Caco-2 (cell line): ENCODE measurements at regions not wholly inside any gene's neighbourhood (a gene's known extent, or its start where the extent isn't known, plus 50 kb on each side); places are given as distances from the start of the nearest gene placed in this dataset.
"Not testable (repeated sequence)": the region's sequence is repeated elsewhere in the genome, so short reads cannot be mapped to it uniquely, and the experiment has no call there.

Experiments used
- BruUV-seq: library from RNA; stranded (reverse); fragments of 400-500 nt; replicated peaks from 2 replicates; lab custom pipeline; 2021; lab: Mats Ljungman, UMichigan
- CTCF ChIA-PET: fragments of 300-600 bp; sonication (Branson Sonifier 250); formaldehyde crosslinking; loops from one replicate; lab custom pipeline; 2022; ENCODE audit warnings: antibody characterized with exemption; lab: Charles Lee
- POLR2A ChIA-PET: fragments of 300-600 bp; sonication (Branson Sonifier 250); formaldehyde crosslinking; loops from one replicate; lab custom pipeline; 2022; ENCODE audit warnings: antibody characterized with exemption; lab: Charles Lee
- DNase-seq, 2 experiments: peaks; one replicate each; pipeline versions ENCODE4 v3.0.0 to v3.0.0-alpha.2; 2020 to 2022
- H3K27me3 ChIP-seq: replicated peaks from 2 replicates; pipeline ENCODE4 v1.6.0; 2011; ENCODE audit warnings: low read length; ENCODE audit not compliant: control insufficient read depth, insufficient read depth
- H3K36me3 ChIP-seq: 2 replicates; pipeline ENCODE4 v1.5.1; 2011; ENCODE audit warnings: low read length; ENCODE audit not compliant: control insufficient read depth, insufficient read depth
- H3K4me1 ChIP-seq: fragments of 250-450 bp; sonication (Bioruptor Pico); 2 replicates; pipeline ENCODE4 v1.5.1; 2020; ENCODE audit warnings: mild to moderate bottlenecking
- H3K4me3 ChIP-seq: 2 replicates; pipeline ENCODE4 v1.5.1; 2011; ENCODE audit warnings: low read depth, mild to moderate bottlenecking, control low read depth, low read length
- H3K9me3 ChIP-seq: fragments of 250-450 bp; sonication (Bioruptor Pico); 2 replicates; pipeline ENCODE4 v1.5.1; 2020; ENCODE audit warnings: mild to moderate bottlenecking, moderate library complexity
- H3K27ac Mint-ChIP-seq: one replicate; pipeline ENCODE4 v1.8.0; 2022; ENCODE audit warnings: mixed read lengths; ENCODE audit not compliant: unreplicated experiment
- H3K27me3 Mint-ChIP-seq: one replicate; pipeline ENCODE4 v1.8.0; 2022; ENCODE audit warnings: mixed read lengths; ENCODE audit not compliant: insufficient read depth, unreplicated experiment
- H3K36me3 Mint-ChIP-seq: one replicate; pipeline ENCODE4 v1.8.0; 2022; ENCODE audit warnings: mild to moderate bottlenecking, mixed read lengths; ENCODE audit not compliant: insufficient read depth, unreplicated experiment
- H3K4me1 Mint-ChIP-seq: one replicate; pipeline ENCODE4 v1.8.0; 2022; ENCODE audit warnings: low read depth, mixed read lengths; ENCODE audit not compliant: unreplicated experiment
- H3K4me3 Mint-ChIP-seq: one replicate; pipeline ENCODE4 v1.8.0; 2022; ENCODE audit warnings: mild to moderate bottlenecking, moderate library complexity, mixed read lengths; ENCODE audit not compliant: unreplicated experiment
- H3K9me3 Mint-ChIP-seq: one replicate; pipeline ENCODE4 v1.8.0; 2022; ENCODE audit warnings: mixed read lengths; ENCODE audit not compliant: unreplicated experiment
- CTCF ChIP-seq, 2 experiments: fragments of 200-600 bp in 1 of 2; IDR thresholded peaks; 1 replicate in 1 of 2; 2 replicates in 1 of 2; pipeline versions ENCODE4 v1.5.1 to v1.8.0; 2011 to 2022; ENCODE audit warnings: antibody characterized with exemption in 1 of 2, control low read depth in 1 of 2, inconsistent platforms in 1 of 2, low read depth in 1 of 2, low read length in 1 of 2, mild to moderate bottlenecking in 1 of 2, moderate library complexity in 1 of 2; ENCODE audit not compliant: insufficient read depth in 1 of 2, severe bottlenecking in 1 of 2, unreplicated experiment in 1 of 2
- intact Hi-C: fragments of 100-400 bp; cut with micrococcal nuclease; formaldehyde crosslinking; loops from one replicate; pipeline ENCODE4 v1.10.0; 2022; ENCODE audit not compliant: unreplicated experiment

- CTCF ChIA-PET = no interaction called here
- no TSS peak for BruUV-seq
- intact Hi-C loops = no loop called here
- Mint-ChIP-seq H3K27ac (no peak overlapping the region), H3K36me3 (peaks cover 5% of the 10 kb centered on the region), H3K4me1 (no peaks in the 10 kb centered on the region), H3K9me3 (peaks cover 10% of the 10 kb centered on the region), H3K27me3 (no peaks in the 10 kb centered on the region), H3K4me3 (no peak overlapping the region)
- TF ChIP-seq CTCF (IDR thresholded peaks at IDR 0.05; ENCODE audit: insufficient read depth in 1 of 2, low read depth in 1 of 2, low read length in 1 of 2, severe bottlenecking in 1 of 2, unreplicated experiment in 1 of 2) = no peak
- no peaks in the 10 kb centered on the region for H3K27me3 ChIP-seq
- H3K4me1 ChIP-seq = peaks cover 13% of the 10 kb centered on the region
- no peaks in the 10 kb centered on the region for H3K36me3 ChIP-seq
- no peaks in the 10 kb centered on the region for H3K9me3 ChIP-seq
- H3K4me3 ChIP-seq = no peak overlapping the region; the same call in 1 of the 2 replicates
- POLR2A ChIA-PET = no interaction called here
- no peak for DNase-seq
Observed at GRCh38 chr1:90220496-90220895, 225.6 kb downstream of the ZNF326 start.

DNA sequence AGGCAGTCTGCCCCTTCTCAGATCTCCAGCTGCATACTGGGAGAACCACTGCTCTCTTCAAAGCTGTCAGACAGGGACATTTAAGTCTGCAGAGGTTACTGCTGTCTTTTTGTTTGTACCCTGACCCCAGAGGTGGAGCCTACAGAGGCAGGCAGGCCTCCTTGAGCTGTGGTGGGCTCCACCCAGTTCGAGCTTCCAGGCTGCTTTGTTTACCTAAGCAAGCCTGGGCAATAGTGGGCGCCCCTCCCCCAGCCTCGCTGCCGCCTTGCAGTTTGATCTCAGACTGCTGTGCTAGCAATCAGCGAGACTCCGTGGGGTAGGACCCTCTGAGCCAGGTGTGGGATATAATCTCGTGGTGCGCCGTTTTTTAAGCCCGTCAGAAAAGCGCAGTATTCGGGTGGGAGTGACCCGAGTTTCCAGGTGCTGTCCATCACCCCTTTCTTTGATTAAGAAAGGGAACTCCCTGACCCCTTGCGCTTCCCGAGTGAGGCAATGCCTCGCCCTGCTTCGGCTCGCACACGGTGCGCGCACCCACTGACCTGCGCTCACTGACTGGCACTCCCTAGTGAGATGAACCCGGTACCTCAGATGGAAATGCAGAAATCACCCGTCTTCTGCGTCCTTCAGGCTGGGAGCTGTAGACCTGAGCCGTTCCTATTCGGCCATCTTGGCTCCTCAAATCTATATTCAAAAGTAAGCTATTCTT is 224.4 kb downstream of the ZNF326 start:
- BruUV-seq, H3K36me3 ChIP-seq, H3K9me3 ChIP-seq, H3K36me3 Mint-ChIP-seq, H3K27me3 ChIP-seq, H3K27me3 Mint-ChIP-seq, POLR2A ChIA-PET, H3K4me1 Mint-ChIP-seq, intact Hi-C loops, CTCF ChIA-PET, H3K9me3 Mint-ChIP-seq: not testable (repeated sequence)
- peak overlapping the region; percentile 81 for H3K4me3 Mint-ChIP-seq
- DNase-seq = peak; percentile 52 to 69
- Histone ChIP-seq H3K4me3 (peak overlapping the region; percentile 34), H3K4me1 (peaks cover 13% of the 10 kb centered on the region)
- peak overlapping the region; percentile 55 for H3K27ac Mint-ChIP-seq

GRCh38 chr1:90210633-90211491 is 216.0 kb downstream of the ZNF326 start:
- POLR2A ChIA-PET = no interaction called here
- Mint-ChIP-seq H3K9me3 (no peaks in the 10 kb centered on the region), H3K27ac (no peak overlapping the region), H3K4me1 (no peaks in the 10 kb centered on the region), H3K27me3 (no peaks in the 10 kb centered on the region), H3K36me3 (no peaks in the 10 kb centered on the region), H3K4me3 (no peak overlapping the region)
- CTCF ChIA-PET = no interaction called here
- DNase-seq = no peak
- Histone ChIP-seq H3K4me1 (no peaks in the 10 kb centered on the region), H3K27me3 (no peaks in the 10 kb centered on the region), H3K9me3 (no peaks in the 10 kb centered on the region), H3K4me3 (no peak overlapping the region), H3K36me3 (no peaks in the 10 kb centered on the region)
- no peak for TF ChIP-seq CTCF (IDR thresholded peaks at IDR 0.05; ENCODE audit: insufficient read depth in 1 of 2, low read depth in 1 of 2, low read length in 1 of 2, severe bottlenecking in 1 of 2, unreplicated experiment in 1 of 2)
- no TSS peak for BruUV-seq
- intact Hi-C loops = no loop called here
